ENCODE measurements at regions not wholly inside any gene's neighbourhood (a gene's known extent, or its start where the extent isn't known, plus 50 kb on each side); places are given as distances from the start of the nearest gene placed in this dataset.

DNA sequence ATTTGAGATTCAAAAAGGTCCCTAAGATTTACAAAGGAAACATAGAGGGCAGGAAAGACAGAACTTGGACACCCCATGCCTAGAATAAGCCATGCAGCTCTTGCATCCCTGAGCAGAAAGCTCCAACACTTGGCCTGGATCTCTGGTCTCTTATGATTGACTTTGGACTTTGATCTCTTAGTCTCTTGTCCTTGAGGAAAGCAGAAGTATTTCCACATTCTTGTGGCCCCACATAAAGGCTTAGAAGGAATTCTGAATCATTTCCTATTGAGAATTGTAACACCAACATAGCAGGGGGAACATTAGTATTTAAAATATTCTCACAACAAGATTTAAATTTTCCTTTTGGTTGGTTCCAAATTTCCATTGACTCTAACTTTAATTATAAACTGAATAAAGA lies 283.7 kb upstream of the PRKD1 start:
- no peaks in the 10 kb centered on the region for H3K36me3 ChIP-seq (ENCODE audit: control insufficient read depth, insufficient read depth, low read length)
- no peak overlapping the region for H3K4me3 ChIP-seq (ENCODE audit: low read depth, low read length)
- H3K4me1 ChIP-seq (ENCODE audit: control insufficient read depth, insufficient read depth, low read length, poor library complexity, severe bottlenecking), result no peaks in the 10 kb centered on the region
- H3K9me3 Mint-ChIP-seq, result peaks cover 0 to 11% (median 1%) of the 10 kb centered on the region in 7 donors
- H3K27ac Mint-ChIP-seq, result no peak overlapping the region
- no peaks in the 10 kb centered on the region for H3K36me3 Mint-ChIP-seq
- H3K4me1 Mint-ChIP-seq, result no peaks in the 10 kb centered on the region
- no peaks in the 10 kb centered on the region for H3K9me3 ChIP-seq (ENCODE audit: control insufficient read depth in 2 of 2, low read length in 2 of 2)
- DNase-seq, result no peak
- ATAC-seq (ENCODE audit: low read depth in 2 of 2), result no peak
- H3K4me3 Mint-ChIP-seq, result no peak overlapping the region
- H3K27me3 Mint-ChIP-seq, result no peaks in the 10 kb centered on the region
- no peak overlapping the region for H3K27ac ChIP-seq (ENCODE audit: insufficient read depth, low read length, poor library complexity, severe bottlenecking)
- no peaks in the 10 kb centered on the region for H3K27me3 ChIP-seq (ENCODE audit: control insufficient read depth, insufficient read depth, low read length)

DNA sequence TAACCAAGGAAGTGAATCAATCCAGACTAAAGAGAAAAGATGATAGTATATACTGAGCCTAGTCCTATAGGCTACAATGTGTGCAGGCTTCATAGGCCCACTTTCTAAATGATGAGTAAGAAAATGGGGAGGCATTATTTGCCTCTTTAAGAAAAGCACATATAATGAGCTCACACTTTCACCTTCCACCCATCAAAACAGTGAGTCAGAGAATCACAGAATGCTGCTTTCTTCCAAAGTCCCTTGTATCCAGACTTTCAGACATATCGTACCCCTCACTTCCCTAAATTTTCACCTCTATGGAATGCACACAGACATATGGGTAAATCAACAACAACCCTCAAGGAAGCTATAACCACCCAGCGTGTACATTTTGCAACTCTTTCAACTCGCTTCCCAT lies 286.4 kb upstream of the PRKD1 start:
- no peaks in the 10 kb centered on the region for H3K4me1 ChIP-seq (ENCODE audit: control insufficient read depth, insufficient read depth, low read length, poor library complexity, severe bottlenecking)
- Mint-ChIP-seq H3K4me3 (no peak overlapping the region), H3K36me3 (no peaks in the 10 kb centered on the region), H3K9me3 (peaks cover 0 to 4% (median 0%) of the 10 kb centered on the region in 7 donors), H3K27ac (no peak overlapping the region), H3K27me3 (no peaks in the 10 kb centered on the region), H3K4me1 (no peaks in the 10 kb centered on the region)
- DNase-seq (no peak), ATAC-seq (ENCODE audit: low read depth in 2 of 2) (no peak)
- H3K27me3 ChIP-seq (ENCODE audit: control insufficient read depth, insufficient read depth, low read length), result no peaks in the 10 kb centered on the region
- no peaks in the 10 kb centered on the region for H3K9me3 ChIP-seq (ENCODE audit: control insufficient read depth in 2 of 2, low read length in 2 of 2)
- no peak overlapping the region for H3K27ac ChIP-seq (ENCODE audit: insufficient read depth, low read length, poor library complexity, severe bottlenecking)
- no peaks in the 10 kb centered on the region for H3K36me3 ChIP-seq (ENCODE audit: control insufficient read depth, insufficient read depth, low read length)
- no peak overlapping the region for H3K4me3 ChIP-seq (ENCODE audit: low read depth, low read length)

DNA sequence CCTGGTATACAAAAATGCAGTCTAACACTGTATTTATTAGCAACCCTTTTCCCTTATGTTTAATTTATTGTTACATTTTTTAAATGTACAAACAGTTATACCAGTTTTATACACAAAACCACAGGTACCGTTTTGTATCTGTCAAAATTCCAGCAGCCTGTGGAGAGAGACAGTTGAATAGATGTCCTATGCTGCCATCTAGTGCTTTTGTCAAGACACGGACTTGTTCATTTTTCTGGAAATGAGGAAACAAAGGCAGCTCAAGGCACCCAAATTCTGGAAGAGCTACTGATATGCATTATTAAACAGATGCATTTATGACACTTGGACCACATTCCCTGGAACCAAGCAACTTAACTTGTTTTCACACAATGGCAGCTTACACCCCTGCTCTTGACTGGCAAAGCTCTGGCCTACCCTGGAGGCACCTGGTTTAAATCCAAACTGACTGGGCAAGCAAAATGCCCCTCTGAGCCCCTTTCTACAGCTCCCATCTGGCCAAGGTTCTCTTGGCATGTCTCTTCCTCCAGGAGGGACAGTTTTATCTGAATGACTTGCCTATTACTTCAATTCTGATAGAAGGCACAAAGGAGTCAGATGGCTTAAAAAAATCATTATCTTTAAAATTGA lies 286.9 kb upstream of the PRKD1 start:
- Mint-ChIP-seq H3K27ac (no peak overlapping the region), H3K4me1 (no peaks in the 10 kb centered on the region), H3K36me3 (no peaks in the 10 kb centered on the region), H3K27me3 (no peaks in the 10 kb centered on the region), H3K9me3 (peaks cover 0 to 4% (median 0%) of the 10 kb centered on the region in 7 donors), H3K4me3 (no peak overlapping the region)
- Histone ChIP-seq H3K4me1 (ENCODE audit: control insufficient read depth, insufficient read depth, low read length, poor library complexity, severe bottlenecking) (no peaks in the 10 kb centered on the region), H3K4me3 (ENCODE audit: low read depth, low read length) (no peak overlapping the region), H3K9me3 (ENCODE audit: control insufficient read depth in 2 of 2, low read length in 2 of 2) (no peaks in the 10 kb centered on the region), H3K27ac (ENCODE audit: insufficient read depth, low read length, poor library complexity, severe bottlenecking) (no peak overlapping the region), H3K27me3 (ENCODE audit: control insufficient read depth, insufficient read depth, low read length) (no peaks in the 10 kb centered on the region), H3K36me3 (ENCODE audit: control insufficient read depth, insufficient read depth, low read length) (no peaks in the 10 kb centered on the region)
- DNase-seq, result peak in 1 of 3 donors; percentile 30
- no peak for ATAC-seq (ENCODE audit: low read depth in 2 of 2)

DNA sequence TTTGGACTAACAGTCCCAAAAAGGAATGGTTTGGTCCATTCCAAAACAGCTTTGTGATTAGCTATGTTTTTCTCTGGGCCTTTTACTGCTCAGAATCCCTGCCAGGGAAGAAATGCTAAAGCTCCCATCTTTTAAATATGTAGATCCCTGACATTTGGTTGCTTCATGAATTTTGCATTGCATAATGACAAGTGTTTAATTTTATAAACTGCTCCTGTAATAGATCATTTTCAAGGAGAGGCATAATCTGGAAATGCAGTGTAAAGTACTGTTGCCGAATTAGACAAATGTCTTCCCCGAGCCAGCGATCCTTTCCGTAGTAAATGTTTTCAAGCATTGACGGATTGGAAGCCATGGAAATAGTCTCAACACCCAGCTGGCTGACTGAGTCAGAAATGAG lies 291.3 kb upstream of the PRKD1 start:
- no peak overlapping the region for H3K4me3 ChIP-seq (ENCODE audit: low read depth, low read length)
- Mint-ChIP-seq H3K4me3 (no peak overlapping the region), H3K27me3 (no peaks in the 10 kb centered on the region), H3K9me3 (peaks cover 0 to 2% (median 0%) of the 10 kb centered on the region in 7 donors), H3K27ac (no peak overlapping the region), H3K36me3 (no peaks in the 10 kb centered on the region), H3K4me1 (no peaks in the 10 kb centered on the region)
- DNase-seq, result no peak
- ATAC-seq (ENCODE audit: low read depth in 2 of 2), result no peak
- no peaks in the 10 kb centered on the region for H3K4me1 ChIP-seq (ENCODE audit: control insufficient read depth, insufficient read depth, low read length, poor library complexity, severe bottlenecking)
- no peaks in the 10 kb centered on the region for H3K27me3 ChIP-seq (ENCODE audit: control insufficient read depth, insufficient read depth, low read length)
- H3K27ac ChIP-seq (ENCODE audit: insufficient read depth, low read length, poor library complexity, severe bottlenecking), result no peak overlapping the region
- no peaks in the 10 kb centered on the region for H3K9me3 ChIP-seq (ENCODE audit: control insufficient read depth in 2 of 2, low read length in 2 of 2)
- no peaks in the 10 kb centered on the region for H3K36me3 ChIP-seq (ENCODE audit: control insufficient read depth, insufficient read depth, low read length)

DNA sequence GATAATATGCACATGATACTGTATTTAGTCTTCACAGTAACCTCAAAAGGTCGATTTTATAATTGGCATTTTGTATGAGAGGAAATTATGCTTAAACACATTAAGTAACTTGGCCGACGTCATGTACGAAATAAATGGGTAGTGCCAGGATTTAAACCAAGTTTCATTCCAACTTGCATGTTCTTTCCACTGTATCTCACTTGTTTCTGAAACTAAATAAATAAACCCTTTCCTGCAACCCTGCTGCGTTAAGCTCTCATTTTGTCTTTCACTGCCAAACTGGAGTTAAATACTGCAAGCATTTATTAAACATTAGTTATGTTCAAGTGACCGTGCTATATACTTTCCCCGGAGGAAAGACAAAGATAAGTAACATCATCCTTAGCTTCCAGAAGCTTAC lies 293.9 kb upstream of the PRKD1 start:
- Histone ChIP-seq H3K4me3 (ENCODE audit: low read depth, low read length) (no peak overlapping the region), H3K4me1 (ENCODE audit: control insufficient read depth, insufficient read depth, low read length, poor library complexity, severe bottlenecking) (no peaks in the 10 kb centered on the region), H3K9me3 (ENCODE audit: control insufficient read depth in 2 of 2, low read length in 2 of 2) (no peaks in the 10 kb centered on the region), H3K27me3 (ENCODE audit: control insufficient read depth, insufficient read depth, low read length) (no peaks in the 10 kb centered on the region), H3K27ac (ENCODE audit: insufficient read depth, low read length, poor library complexity, severe bottlenecking) (no peak overlapping the region), H3K36me3 (ENCODE audit: control insufficient read depth, insufficient read depth, low read length) (no peaks in the 10 kb centered on the region)
- Mint-ChIP-seq H3K4me3 (no peak overlapping the region), H3K27ac (no peak overlapping the region), H3K36me3 (no peaks in the 10 kb centered on the region), H3K9me3 (peaks cover 0 to 2% (median 0%) of the 10 kb centered on the region in 7 donors), H3K27me3 (no peaks in the 10 kb centered on the region), H3K4me1 (no peaks in the 10 kb centered on the region)
- ATAC-seq (ENCODE audit: low read depth in 2 of 2) (no peak), DNase-seq (no peak)

DNA sequence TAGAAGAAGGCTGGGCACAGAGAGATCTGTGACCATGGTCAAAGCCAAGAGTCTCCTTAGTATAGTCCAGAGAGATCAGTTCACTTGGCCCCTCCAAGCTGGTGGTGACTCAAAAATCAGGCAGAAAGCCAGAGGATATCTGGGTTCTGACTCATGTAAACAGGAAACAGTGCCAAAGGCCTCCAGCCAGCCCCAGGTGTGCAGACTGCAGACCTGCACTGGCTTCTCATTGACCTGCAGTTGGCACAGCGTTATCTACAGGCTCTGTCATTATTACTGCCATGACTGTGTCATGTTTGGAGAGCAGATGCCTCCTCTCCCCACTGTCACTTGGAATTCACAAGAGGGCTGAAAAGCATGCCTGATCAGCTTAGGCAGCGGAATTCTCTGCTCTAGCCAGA lies 295.7 kb upstream of the PRKD1 start:
- Mint-ChIP-seq H3K27me3 (no peaks in the 10 kb centered on the region), H3K4me3 (no peak overlapping the region)

DNA sequence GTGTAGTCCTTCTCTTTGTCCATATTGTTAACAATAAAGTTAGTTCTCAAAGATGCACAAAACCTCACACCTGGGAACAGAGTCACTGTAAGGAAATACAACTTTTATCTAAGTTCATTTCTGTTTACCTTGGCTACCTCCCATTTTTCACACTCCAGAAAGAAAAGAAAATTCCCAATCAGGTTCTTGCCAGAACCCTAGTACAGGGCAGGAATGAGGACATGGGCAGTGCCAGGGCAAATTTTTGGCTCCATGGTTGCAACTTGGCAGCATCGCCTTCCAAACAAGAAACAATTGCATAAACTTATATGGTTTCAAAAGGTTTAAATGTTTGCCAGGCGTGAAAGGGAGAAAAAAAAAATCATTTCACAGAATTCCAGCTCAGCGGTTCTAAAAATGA lies 296.3 kb upstream of the PRKD1 start:
- no peak for ATAC-seq (ENCODE audit: low read depth in 2 of 2)
- H3K9me3 ChIP-seq (ENCODE audit: control insufficient read depth in 2 of 2, low read length in 2 of 2), result no peaks in the 10 kb centered on the region

More for the DNA sequence above, 295.7 kb upstream of the PRKD1 start:
- no peaks in the 10 kb centered on the region for H3K36me3 ChIP-seq (ENCODE audit: control insufficient read depth, insufficient read depth, low read length)
- H3K4me1 ChIP-seq (ENCODE audit: control insufficient read depth, insufficient read depth, low read length, poor library complexity, severe bottlenecking), result no peaks in the 10 kb centered on the region
- peaks cover 0 to 2% (median 0%) of the 10 kb centered on the region in 7 donors for H3K9me3 Mint-ChIP-seq
- H3K9me3 ChIP-seq (ENCODE audit: control insufficient read depth in 2 of 2, low read length in 2 of 2), result no peaks in the 10 kb centered on the region
- ATAC-seq (ENCODE audit: low read depth in 2 of 2) (no peak), DNase-seq (no peak)
- H3K36me3 Mint-ChIP-seq, result no peaks in the 10 kb centered on the region
- H3K27ac ChIP-seq (ENCODE audit: insufficient read depth, low read length, poor library complexity, severe bottlenecking), result no peak overlapping the region
- H3K27me3 ChIP-seq (ENCODE audit: control insufficient read depth, insufficient read depth, low read length), result no peaks in the 10 kb centered on the region
- no peak overlapping the region for H3K27ac Mint-ChIP-seq
- no peaks in the 10 kb centered on the region for H3K4me1 Mint-ChIP-seq
- no peak overlapping the region for H3K4me3 ChIP-seq (ENCODE audit: low read depth, low read length)

DNA sequence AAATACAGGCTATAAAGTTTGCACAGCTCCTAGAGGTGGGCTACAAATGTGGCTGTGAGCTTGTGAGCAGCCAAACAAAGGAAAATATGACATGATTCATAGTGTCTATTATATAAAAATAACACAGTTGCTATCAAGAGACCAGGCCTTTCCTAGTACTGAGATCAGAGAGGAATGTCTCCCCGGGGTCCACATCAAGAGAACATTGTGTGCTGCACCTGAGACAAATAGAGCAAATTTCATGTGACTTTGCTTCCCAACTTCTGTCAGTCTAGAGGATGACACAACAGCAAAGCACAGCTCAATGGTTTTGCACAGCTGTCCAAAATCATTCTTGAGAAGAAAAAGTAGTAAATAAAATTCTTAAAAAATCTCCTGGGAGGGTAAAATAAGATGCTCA lies 297.5 kb upstream of the PRKD1 start:
- no peaks in the 10 kb centered on the region for H3K9me3 ChIP-seq (ENCODE audit: control insufficient read depth in 2 of 2, low read length in 2 of 2)
- no peaks in the 10 kb centered on the region for H3K27me3 Mint-ChIP-seq
- no peak overlapping the region for H3K27ac ChIP-seq (ENCODE audit: insufficient read depth, low read length, poor library complexity, severe bottlenecking)
- no peaks in the 10 kb centered on the region for H3K36me3 ChIP-seq (ENCODE audit: control insufficient read depth, insufficient read depth, low read length)
- no peaks in the 10 kb centered on the region for H3K4me1 ChIP-seq (ENCODE audit: control insufficient read depth, insufficient read depth, low read length, poor library complexity, severe bottlenecking)
- H3K4me3 Mint-ChIP-seq, result no peak overlapping the region
- peaks cover 0 to 2% (median 0%) of the 10 kb centered on the region in 7 donors for H3K9me3 Mint-ChIP-seq
- H3K36me3 Mint-ChIP-seq, result no peaks in the 10 kb centered on the region
- no peak overlapping the region for H3K4me3 ChIP-seq (ENCODE audit: low read depth, low read length)
- H3K27me3 ChIP-seq (ENCODE audit: control insufficient read depth, insufficient read depth, low read length), result no peaks in the 10 kb centered on the region
- H3K27ac Mint-ChIP-seq, result no peak overlapping the region
- no peak for DNase-seq
- ATAC-seq (ENCODE audit: low read depth in 2 of 2), result no peak
- no peaks in the 10 kb centered on the region for H3K4me1 Mint-ChIP-seq

More for the DNA sequence above, 296.3 kb upstream of the PRKD1 start:
- no peaks in the 10 kb centered on the region for H3K36me3 Mint-ChIP-seq
- Histone ChIP-seq H3K27me3 (ENCODE audit: control insufficient read depth, insufficient read depth, low read length) (no peaks in the 10 kb centered on the region), H3K36me3 (ENCODE audit: control insufficient read depth, insufficient read depth, low read length) (no peaks in the 10 kb centered on the region), H3K4me3 (ENCODE audit: low read depth, low read length) (no peak overlapping the region), H3K4me1 (ENCODE audit: control insufficient read depth, insufficient read depth, low read length, poor library complexity, severe bottlenecking) (no peaks in the 10 kb centered on the region), H3K27ac (ENCODE audit: insufficient read depth, low read length, poor library complexity, severe bottlenecking) (no peak overlapping the region)
- no peaks in the 10 kb centered on the region for H3K27me3 Mint-ChIP-seq
- no peaks in the 10 kb centered on the region for H3K4me1 Mint-ChIP-seq
- no peak for DNase-seq
- H3K9me3 Mint-ChIP-seq, result peaks cover 0 to 3% (median 0%) of the 10 kb centered on the region in 7 donors
- H3K4me3 Mint-ChIP-seq, result no peak overlapping the region
- H3K27ac Mint-ChIP-seq, result no peak overlapping the region
